Neural progenitor cell (in vitro differentiated cells): ENCODE measurements at regions not wholly inside any gene's neighbourhood (a gene's known extent, or its start where the extent isn't known, plus 50 kb on each side); places are given as distances from the start of the nearest gene placed in this dataset.
"Not testable (repeated sequence)": the region's sequence is repeated elsewhere in the genome, so short reads cannot be mapped to it uniquely, and the experiment has no call there.

Source experiments
- DNase-seq: peaks from one replicate; pipeline ENCODE4 v3.0.0-alpha.2; 2016; ENCODE audit warnings: low spot score
- H2AFZ ChIP-seq: fragments of 200-600 bp; sonication (generic); replicated peaks from 2 replicates; pipeline ENCODE4 v1.6.1; 2016; ENCODE audit warnings: antibody characterized with exemption
- H3F3A ChIP-seq: fragments of 200-600 bp; sonication (generic); 2 replicates; pipeline ENCODE4 v1.6.1; 2016; ENCODE audit warnings: antibody characterized with exemption, low read depth
- H3K27ac ChIP-seq: fragments of 200-600 bp; sonication (generic); 2 replicates; pipeline ENCODE4 v1.5.1; 2016; ENCODE audit warnings: mild to moderate bottlenecking
- H3K27me3 ChIP-seq: fragments of 200-600 bp; sonication (generic); 2 replicates; pipeline ENCODE4 v1.6.1; 2016; ENCODE audit warnings: mild to moderate bottlenecking, moderate library complexity
- H3K36me3 ChIP-seq: fragments of 200-600 bp; sonication (generic); 2 replicates; pipeline ENCODE4 v1.5.1; 2016
- H3K4me1 ChIP-seq: fragments of 200-600 bp; sonication (generic); 2 replicates; pipeline ENCODE4 v1.6.1; 2016; ENCODE audit warnings: mixed run types
- H3K4me2 ChIP-seq: fragments of 200-600 bp; sonication (generic); 2 replicates; pipeline ENCODE4 v1.6.1; 2016
- H3K4me3 ChIP-seq: fragments of 200-600 bp; sonication (generic); 2 replicates; pipeline ENCODE4 v1.5.1; 2016
- H3K79me2 ChIP-seq: fragments of 200-600 bp; sonication (generic); 2 replicates; pipeline ENCODE4 v1.6.1; 2016; ENCODE audit warnings: low read depth
- H3K9ac ChIP-seq: fragments of 200-600 bp; sonication (generic); 2 replicates; pipeline ENCODE4 v1.6.1; 2016
- H3K9me3 ChIP-seq: fragments of 200-600 bp; sonication (generic); 2 replicates; pipeline ENCODE4 v1.5.1; 2016; ENCODE audit warnings: low read depth
- H4K20me1 ChIP-seq: fragments of 200-600 bp; sonication (generic); 2 replicates; pipeline ENCODE4 v1.6.1; 2016; ENCODE audit warnings: low read depth
- H3K27ac Mint-ChIP-seq: 3 replicates; pipeline ENCODE4 v1.8.0; 2021; ENCODE audit warnings: mixed read lengths
- H3K27me3 Mint-ChIP-seq: 2 replicates; pipeline ENCODE4 v1.8.0; 2022; ENCODE audit warnings: low read depth, mild to moderate bottlenecking, inconsistent platforms, moderate library complexity, mixed read lengths; ENCODE audit not compliant: insufficient read depth
- H3K36me3 Mint-ChIP-seq: 3 replicates; pipeline ENCODE4 v1.8.0; 2021; ENCODE audit warnings: mixed read lengths
- H3K4me1 Mint-ChIP-seq: 3 replicates; pipeline ENCODE4 v1.8.0; 2021; ENCODE audit warnings: mixed read lengths
- H3K4me3 Mint-ChIP-seq: 3 replicates; pipeline ENCODE4 v1.8.0; 2021; ENCODE audit warnings: mild to moderate bottlenecking, moderate library complexity, mixed read lengths
- H3K9me3 Mint-ChIP-seq: 3 replicates; pipeline ENCODE4 v1.8.0; 2020; ENCODE audit warnings: mixed read lengths

DNA sequence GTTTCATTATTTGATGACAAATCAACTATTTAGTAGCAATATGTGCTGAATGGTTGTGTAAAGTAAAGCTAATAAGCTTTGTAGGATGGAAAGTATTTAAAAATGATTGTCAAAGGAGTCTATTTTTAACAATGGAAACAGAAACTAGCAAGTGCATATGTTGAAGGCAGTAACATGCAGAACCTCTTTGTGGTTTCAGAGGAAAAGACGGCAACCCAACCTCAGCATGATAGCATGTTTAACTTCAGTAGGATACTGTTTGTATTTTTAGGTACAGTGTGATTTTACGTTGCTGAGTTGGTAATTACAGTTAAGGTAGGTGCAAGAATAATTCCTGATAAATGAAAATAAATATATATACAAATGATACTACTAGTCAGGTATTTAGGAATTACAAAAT lies 545.4 kb downstream of the CDY1 start:
- H3F3A ChIP-seq, H3K4me1 ChIP-seq, H3K4me2 ChIP-seq, H3K36me3 ChIP-seq, H3K36me3 Mint-ChIP-seq, H4K20me1 ChIP-seq, DNase-seq, H3K4me3 Mint-ChIP-seq, H3K27ac ChIP-seq, H3K9ac ChIP-seq, H3K27me3 ChIP-seq, H3K79me2 ChIP-seq, H3K27ac Mint-ChIP-seq, H2AFZ ChIP-seq, H3K4me1 Mint-ChIP-seq, H3K9me3 Mint-ChIP-seq, H3K4me3 ChIP-seq, H3K9me3 ChIP-seq, H3K27me3 Mint-ChIP-seq: not testable (repeated sequence)

DNA sequence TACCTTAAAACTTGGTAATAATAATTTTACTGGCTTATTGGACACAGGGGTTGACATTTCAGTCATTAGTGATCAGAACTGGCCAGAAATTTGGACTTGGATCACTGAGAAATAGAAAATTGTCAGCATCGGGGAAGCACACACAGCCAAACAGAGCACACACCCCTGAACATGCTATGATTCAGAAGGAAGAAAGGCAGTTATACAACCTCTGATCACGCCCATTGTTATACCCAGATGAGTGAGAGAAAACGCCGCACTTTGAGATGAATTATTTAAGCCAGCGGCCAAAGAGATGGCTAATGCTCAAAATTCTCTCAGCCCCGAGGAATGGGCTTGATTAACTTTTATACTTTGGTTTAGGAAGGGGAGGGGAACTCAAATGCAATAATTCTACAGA lies 557.4 kb downstream of the CDY1 start:
- H3K36me3 Mint-ChIP-seq, H3K9me3 Mint-ChIP-seq, H3K9me3 ChIP-seq, H3K4me3 Mint-ChIP-seq, H2AFZ ChIP-seq, H3K36me3 ChIP-seq, H3K4me1 Mint-ChIP-seq, H3K4me1 ChIP-seq, H3K27ac ChIP-seq, H3K27me3 Mint-ChIP-seq, H4K20me1 ChIP-seq, H3F3A ChIP-seq, H3K4me2 ChIP-seq, H3K27ac Mint-ChIP-seq, H3K79me2 ChIP-seq, H3K4me3 ChIP-seq, H3K27me3 ChIP-seq, DNase-seq, H3K9ac ChIP-seq: not testable (repeated sequence)

- not testable (repeated sequence) for H3K27me3 ChIP-seq, H3K4me3 Mint-ChIP-seq, H3K36me3 ChIP-seq, H3F3A ChIP-seq, H3K27ac Mint-ChIP-seq, H3K36me3 Mint-ChIP-seq, H2AFZ ChIP-seq, DNase-seq, H3K4me1 ChIP-seq, H3K9me3 Mint-ChIP-seq, H3K4me3 ChIP-seq, H3K4me2 ChIP-seq, H3K4me1 Mint-ChIP-seq, H4K20me1 ChIP-seq, H3K79me2 ChIP-seq, H3K27me3 Mint-ChIP-seq, H3K9me3 ChIP-seq, H3K9ac ChIP-seq, H3K27ac ChIP-seq
Observed at GRCh38 chrY:26224974-26225373, 603.1 kb downstream of the CDY1 start.

- H3K79me2 ChIP-seq, H3K27me3 ChIP-seq, H3K9me3 ChIP-seq, H3K4me3 ChIP-seq, H3K36me3 ChIP-seq, H3K27ac Mint-ChIP-seq, H3K9me3 Mint-ChIP-seq, H3K27me3 Mint-ChIP-seq, H3K4me1 Mint-ChIP-seq, H2AFZ ChIP-seq, H3K9ac ChIP-seq, H3K4me2 ChIP-seq, H3K27ac ChIP-seq, DNase-seq, H3K4me3 Mint-ChIP-seq, H3F3A ChIP-seq, H4K20me1 ChIP-seq, H3K4me1 ChIP-seq, H3K36me3 Mint-ChIP-seq: not testable (repeated sequence)
Observed at GRCh38 chrY:26225468-26225867, 603.6 kb downstream of the CDY1 start.

DNA sequence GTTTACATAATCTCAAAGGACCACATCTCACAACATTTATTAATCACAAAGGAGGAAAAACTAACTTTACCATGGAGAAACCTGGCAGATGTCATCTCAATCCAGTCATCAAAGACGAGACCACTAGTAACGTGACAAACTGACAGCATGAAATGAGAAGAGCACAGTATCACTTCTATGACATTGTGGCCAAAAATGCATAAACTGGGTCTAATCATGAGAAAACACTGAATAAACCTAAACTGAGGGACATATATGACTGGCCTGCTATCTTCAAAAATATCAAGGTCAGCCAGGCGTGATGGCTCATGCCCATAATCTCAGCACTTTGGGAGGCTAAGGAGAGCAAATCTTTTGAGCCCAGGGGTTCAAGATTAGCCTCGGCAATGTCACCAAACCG lies 619.0 kb downstream of the CDY1 start:
- H3K79me2 ChIP-seq, H3K4me3 ChIP-seq, H3K4me3 Mint-ChIP-seq, H3K27me3 Mint-ChIP-seq, H2AFZ ChIP-seq, H3K27ac Mint-ChIP-seq, H4K20me1 ChIP-seq, H3K36me3 Mint-ChIP-seq, H3K36me3 ChIP-seq, H3K9me3 Mint-ChIP-seq, H3K4me1 Mint-ChIP-seq, H3K4me1 ChIP-seq, DNase-seq, H3K4me2 ChIP-seq, H3K27ac ChIP-seq, H3K9ac ChIP-seq, H3K27me3 ChIP-seq, H3K9me3 ChIP-seq, H3F3A ChIP-seq: not testable (repeated sequence)

DNA sequence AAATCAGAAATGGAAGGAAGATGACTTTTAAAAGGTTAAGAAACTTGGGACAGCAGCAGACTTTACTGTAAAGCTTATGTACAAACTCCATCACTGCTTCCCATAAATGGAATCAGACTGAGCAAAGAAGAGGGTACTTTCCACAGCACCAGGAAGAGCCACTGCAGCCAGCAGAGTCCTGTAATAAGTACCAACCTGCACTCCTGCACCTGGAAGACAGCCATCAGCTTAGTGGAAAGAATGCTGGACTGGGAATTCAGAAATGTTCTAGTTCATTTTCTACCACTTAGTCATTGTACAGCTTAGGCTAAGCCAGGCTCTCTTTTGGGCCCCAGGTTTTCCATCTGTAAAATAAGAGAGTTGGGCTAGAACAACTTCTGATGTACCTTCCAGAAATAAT lies 632.3 kb downstream of the CDY1 start:
- H3K27me3 ChIP-seq, H3K4me3 Mint-ChIP-seq, H3K4me1 Mint-ChIP-seq, H3K4me3 ChIP-seq, H3K27ac ChIP-seq, H3K4me2 ChIP-seq, H3F3A ChIP-seq, H2AFZ ChIP-seq, H3K36me3 Mint-ChIP-seq, H3K9me3 ChIP-seq, H3K79me2 ChIP-seq, H3K36me3 ChIP-seq, H3K9me3 Mint-ChIP-seq, H3K4me1 ChIP-seq, DNase-seq, H4K20me1 ChIP-seq, H3K27ac Mint-ChIP-seq, H3K9ac ChIP-seq, H3K27me3 Mint-ChIP-seq: not testable (repeated sequence)

GRCh38 chrY:26265449-26265848 lies 643.5 kb downstream of the CDY1 start:
- not testable (repeated sequence) for H3K4me2 ChIP-seq, H3F3A ChIP-seq, H3K36me3 ChIP-seq, H3K9me3 Mint-ChIP-seq, H3K4me1 ChIP-seq, H3K4me3 ChIP-seq, H2AFZ ChIP-seq, DNase-seq, H3K9ac ChIP-seq, H3K27me3 Mint-ChIP-seq, H3K27ac Mint-ChIP-seq, H3K79me2 ChIP-seq, H3K36me3 Mint-ChIP-seq, H3K4me3 Mint-ChIP-seq, H4K20me1 ChIP-seq, H3K27me3 ChIP-seq, H3K9me3 ChIP-seq, H3K4me1 Mint-ChIP-seq, H3K27ac ChIP-seq

- not testable (repeated sequence) for H2AFZ ChIP-seq, H3K27me3 ChIP-seq, H3K4me2 ChIP-seq, H3K36me3 Mint-ChIP-seq, DNase-seq, H3K4me1 ChIP-seq, H3K27ac ChIP-seq, H4K20me1 ChIP-seq, H3F3A ChIP-seq, H3K9me3 Mint-ChIP-seq, H3K9ac ChIP-seq, H3K36me3 ChIP-seq, H3K4me3 Mint-ChIP-seq, H3K4me3 ChIP-seq, H3K27me3 Mint-ChIP-seq, H3K79me2 ChIP-seq, H3K4me1 Mint-ChIP-seq, H3K9me3 ChIP-seq, H3K27ac Mint-ChIP-seq
Observed at GRCh38 chrY:26268421-26268820, 646.5 kb downstream of the CDY1 start.

DNA sequence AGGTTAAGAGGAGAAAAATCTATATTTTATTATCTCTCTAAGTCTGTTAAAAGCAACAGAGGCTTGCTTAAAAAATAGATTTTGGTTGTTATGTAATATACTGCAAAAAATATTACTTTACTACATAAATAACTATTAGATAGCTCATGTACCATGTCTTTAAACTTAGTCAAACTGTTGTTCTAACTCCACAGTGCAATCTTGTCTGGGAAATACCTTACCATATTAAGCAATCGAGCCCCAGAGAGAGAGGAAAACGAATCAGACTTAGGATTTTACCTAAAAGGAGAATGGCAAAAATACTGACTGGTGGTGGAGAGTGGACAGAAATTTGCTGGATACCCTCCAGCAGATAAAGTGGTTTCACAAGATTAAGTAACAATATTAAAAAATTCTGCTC lies 647.0 kb downstream of the CDY1 start:
- not testable (repeated sequence) for H3K27me3 Mint-ChIP-seq, H3K9me3 ChIP-seq, H3K9me3 Mint-ChIP-seq, H3K27me3 ChIP-seq, H3K36me3 Mint-ChIP-seq, H3K36me3 ChIP-seq, H3K27ac ChIP-seq, H4K20me1 ChIP-seq, H3K4me3 Mint-ChIP-seq, DNase-seq, H3K4me1 Mint-ChIP-seq, H3K79me2 ChIP-seq, H3K4me2 ChIP-seq, H3K4me1 ChIP-seq, H3K9ac ChIP-seq, H3F3A ChIP-seq, H3K27ac Mint-ChIP-seq, H2AFZ ChIP-seq, H3K4me3 ChIP-seq
